GM12865 (cell line): ENCODE measurements at regions not wholly inside any gene's neighbourhood (a gene's known extent, or its start where the extent isn't known, plus 50 kb on each side); places are given as distances from the start of the nearest gene placed in this dataset.
"Not testable (repeated sequence)": the region's sequence is repeated elsewhere in the genome, so short reads cannot be mapped to it uniquely, and the experiment has no call there.

ENCODE experiments used
- DNase-seq: peaks from one replicate; pipeline ENCODE4 v3.0.0; 2010; ENCODE audit warnings: low read depth
- H3K4me3 ChIP-seq: 2 replicates; pipeline ENCODE4 v1.5.1; 2011; ENCODE audit warnings: mild to moderate bottlenecking, low read depth, low read length, control low read depth
- CTCF ChIP-seq: IDR thresholded peaks from 2 replicates; pipeline ENCODE4 v1.5.1; 2011; ENCODE audit warnings: low read length, control low read depth, low read depth, inconsistent platforms; ENCODE audit not compliant: insufficient read depth; ENCODE audit errors: missing control alignments

GRCh38 chr4:98828801-98829200, 100.1 kb downstream of the EIF4E start:
- DNase-seq = peak; percentile 18
- no peak overlapping the region for H3K4me3 ChIP-seq
- TF ChIP-seq CTCF = peak; percentile 19

- no peak for DNase-seq
- TF ChIP-seq CTCF = no peak
- H3K4me3 ChIP-seq = no peak overlapping the region
These were observed 101.3 kb downstream of the EIF4E start for GRCh38 chr4:98827661-98828060.

- no peak for TF ChIP-seq CTCF
- no peak overlapping the region for H3K4me3 ChIP-seq
- DNase-seq = no peak
These were observed 106.8 kb downstream of the EIF4E start for GRCh38 chr4:98822144-98822543.

- not testable (repeated sequence) for H3K4me3 ChIP-seq, DNase-seq
These were observed 110.8 kb downstream of the EIF4E start for GRCh38 chr4:98818116-98818515.

GRCh38 chr4:98816816-98817215, 112.1 kb downstream of the EIF4E start:
- TF ChIP-seq CTCF = no peak
- no peak for DNase-seq
- H3K4me3 ChIP-seq = no peak overlapping the region

GRCh38 chr4:98816386-98816785, 112.5 kb downstream of the EIF4E start:
- DNase-seq = no peak
- no peak for TF ChIP-seq CTCF
- H3K4me3 ChIP-seq = no peak overlapping the region

- DNase-seq = no peak
- H3K4me3 ChIP-seq = no peak overlapping the region
- TF ChIP-seq CTCF = no peak
These were observed 124.5 kb downstream of the EIF4E start for GRCh38 chr4:98804403-98804802.

GRCh38 chr4:98803251-98803650, 125.7 kb downstream of the EIF4E start:
- DNase-seq = no peak
- no peak for TF ChIP-seq CTCF
- H3K4me3 ChIP-seq = no peak overlapping the region
